ENCODE measurements at regions not wholly inside any gene's neighbourhood (a gene's known extent, or its start where the extent isn't known, plus 50 kb on each side); places are given as distances from the start of the nearest gene placed in this dataset.

DNA sequence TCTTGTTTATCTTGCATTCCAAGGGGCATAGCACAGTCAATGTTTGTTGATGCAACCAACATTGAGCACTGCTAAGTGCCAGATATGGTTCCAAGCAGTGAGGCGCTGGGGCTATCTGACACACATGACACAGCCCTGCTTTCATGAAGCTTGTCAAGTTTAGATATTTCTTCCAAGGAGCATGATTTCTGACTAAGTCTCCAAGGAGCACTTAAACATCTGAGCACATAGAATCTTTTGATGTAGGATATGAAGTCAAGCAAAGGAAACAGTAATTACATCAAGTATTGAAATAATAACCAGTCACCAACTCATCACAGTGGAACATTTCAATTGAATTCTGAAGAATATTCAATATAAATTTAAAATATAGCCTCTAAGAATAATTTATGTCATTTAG, 177.8 kb upstream of the USP15 start:
- H2BK5ac ChIP-seq (ENCODE audit: low read depth, low read length, poor library complexity, severe bottlenecking): no peak overlapping the region
- no peak overlapping the region for H3K23ac ChIP-seq (ENCODE audit: low read length in 2 of 2)
- H2BK15ac ChIP-seq (ENCODE audit: low read depth, poor library complexity, severe bottlenecking): no peak overlapping the region
- no peak overlapping the region for H4K8ac ChIP-seq (ENCODE audit: low read length)
- no peak overlapping the region for H3K4me3 ChIP-seq (ENCODE audit: insufficient read depth in 1 of 2, low read depth in 1 of 2, low read length in 2 of 2)
- no peaks in the 10 kb centered on the region for H3K9me3 ChIP-seq (ENCODE audit: control insufficient read depth, low read length)
- no peak overlapping the region for H3K4ac ChIP-seq (ENCODE audit: low read depth in 1 of 2, low read length in 2 of 2)
- 95% methylated on average over 1 of the region's 1 CpG for WGBS
- no peak overlapping the region for H3K4me2 ChIP-seq (ENCODE audit: low read length, poor library complexity, severe bottlenecking)
- H3K36me3 ChIP-seq (ENCODE audit: control insufficient read depth in 1 of 2, insufficient read depth in 2 of 2, low read depth in 1 of 2, low read length in 2 of 2): no peaks in the 10 kb centered on the region
- no peaks in the 10 kb centered on the region for H3K4me1 ChIP-seq (ENCODE audit: control insufficient read depth, insufficient read depth, low read depth, low read length)
- H3K27ac ChIP-seq (ENCODE audit: low read length, poor library complexity, severe bottlenecking): no peak overlapping the region
- H2BK120ac ChIP-seq (ENCODE audit: low read depth, low read length): no peak overlapping the region
- no peak overlapping the region for H3K18ac ChIP-seq (ENCODE audit: low read depth in 1 of 2, low read length in 2 of 2)
- no peak for DNase-seq
- no peak overlapping the region for H2AK5ac ChIP-seq (ENCODE audit: low read length, severe bottlenecking)
- H3K9ac ChIP-seq (ENCODE audit: low read length): no peak overlapping the region
- no peak overlapping the region for H3K14ac ChIP-seq (ENCODE audit: low read length in 2 of 2)
- H2AFZ ChIP-seq (ENCODE audit: low read depth, low read length): no peak overlapping the region
- no peak overlapping the region for H2BK12ac ChIP-seq (ENCODE audit: low read length in 2 of 2)
- no peaks in the 10 kb centered on the region for H3K27me3 ChIP-seq (ENCODE audit: control insufficient read depth in 1 of 2, insufficient read depth in 1 of 2, low read length in 2 of 2)
- H3K79me1 ChIP-seq (replicated peaks; ENCODE audit: low read length, poor library complexity, severe bottlenecking): no peaks in the 10 kb centered on the region
- no peak overlapping the region for H4K91ac ChIP-seq (ENCODE audit: low read length)

DNA sequence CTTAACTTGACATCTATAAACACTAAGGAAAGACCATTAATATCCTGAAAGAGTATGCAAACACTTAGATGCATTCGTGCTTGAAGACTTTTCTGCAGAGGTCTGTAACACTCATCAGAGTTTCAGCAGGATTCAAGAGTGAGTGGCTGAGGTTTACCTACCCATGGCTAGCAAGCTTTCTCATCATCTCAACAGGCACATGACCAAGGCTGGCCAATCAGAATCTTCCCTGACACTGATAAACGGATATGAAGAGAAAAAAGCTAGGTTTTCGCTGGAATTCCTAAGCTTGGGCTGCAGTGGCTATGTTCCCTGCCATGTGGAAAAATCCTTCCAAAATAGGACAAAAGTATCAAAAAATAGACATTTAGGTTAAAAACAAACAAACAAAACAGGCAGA, 162.1 kb upstream of the USP15 start:
- Histone ChIP-seq H2AFZ (ENCODE audit: low read depth, low read length) (no peak overlapping the region), H3K27ac (ENCODE audit: low read length, poor library complexity, severe bottlenecking) (no peak overlapping the region), H3K9me3 (ENCODE audit: control insufficient read depth, low read length) (no peaks in the 10 kb centered on the region), H3K36me3 (ENCODE audit: control insufficient read depth in 1 of 2, insufficient read depth in 2 of 2, low read depth in 1 of 2, low read length in 2 of 2) (no peaks in the 10 kb centered on the region), H3K4me2 (ENCODE audit: low read length, poor library complexity, severe bottlenecking) (no peak overlapping the region), H3K23ac (ENCODE audit: low read length in 2 of 2) (no peak overlapping the region), H2BK15ac (ENCODE audit: low read depth, poor library complexity, severe bottlenecking) (no peak overlapping the region), H4K91ac (ENCODE audit: low read length) (no peak overlapping the region), H3K79me1 (replicated peaks; ENCODE audit: low read length, poor library complexity, severe bottlenecking) (no peaks in the 10 kb centered on the region), H2BK5ac (ENCODE audit: low read depth, low read length, poor library complexity, severe bottlenecking) (no peak overlapping the region), H3K14ac (ENCODE audit: low read length in 2 of 2) (no peak overlapping the region), H3K18ac (ENCODE audit: low read depth in 1 of 2, low read length in 2 of 2) (no peak overlapping the region), H3K27me3 (ENCODE audit: control insufficient read depth in 1 of 2, insufficient read depth in 1 of 2, low read length in 2 of 2) (no peaks in the 10 kb centered on the region), H2BK120ac (ENCODE audit: low read depth, low read length) (no peak overlapping the region), H2AK5ac (ENCODE audit: low read length, severe bottlenecking) (no peak overlapping the region), H3K9ac (ENCODE audit: low read length) (no peak overlapping the region), H3K4me1 (ENCODE audit: control insufficient read depth, insufficient read depth, low read depth, low read length) (no peaks in the 10 kb centered on the region), H3K4me3 (ENCODE audit: insufficient read depth in 1 of 2, low read depth in 1 of 2, low read length in 2 of 2) (no peak overlapping the region), H4K8ac (ENCODE audit: low read length) (no peak overlapping the region), H2BK12ac (ENCODE audit: low read length in 2 of 2) (no peak overlapping the region), H3K4ac (ENCODE audit: low read depth in 1 of 2, low read length in 2 of 2) (no peak overlapping the region)
- 61% methylated on average over 3 of the region's 3 CpGs for WGBS
- DNase-seq: no peak

- no peak for DNase-seq
- no peak overlapping the region for H2BK5ac ChIP-seq (ENCODE audit: low read depth, low read length, poor library complexity, severe bottlenecking)
- H2BK12ac ChIP-seq (ENCODE audit: low read length in 2 of 2): no peak overlapping the region
- no peak overlapping the region for H4K91ac ChIP-seq (ENCODE audit: low read length)
- H3K9ac ChIP-seq (ENCODE audit: low read length): no peak overlapping the region
- H4K8ac ChIP-seq (ENCODE audit: low read length): no peak overlapping the region
- H3K4me3 ChIP-seq (ENCODE audit: insufficient read depth in 1 of 2, low read depth in 1 of 2, low read length in 2 of 2): no peak overlapping the region
- H3K27ac ChIP-seq (ENCODE audit: low read length, poor library complexity, severe bottlenecking): no peak overlapping the region
- H2AFZ ChIP-seq (ENCODE audit: low read depth, low read length): no peak overlapping the region
- H3K4ac ChIP-seq (ENCODE audit: low read depth in 1 of 2, low read length in 2 of 2): no peak overlapping the region
- no peak overlapping the region for H3K4me2 ChIP-seq (ENCODE audit: low read length, poor library complexity, severe bottlenecking)
- H3K27me3 ChIP-seq (ENCODE audit: control insufficient read depth in 1 of 2, insufficient read depth in 1 of 2, low read length in 2 of 2): no peaks in the 10 kb centered on the region
- no peak overlapping the region for H3K23ac ChIP-seq (ENCODE audit: low read length in 2 of 2)
- no peaks in the 10 kb centered on the region for H3K79me1 ChIP-seq (replicated peaks; ENCODE audit: low read length, poor library complexity, severe bottlenecking)
- no peaks in the 10 kb centered on the region for H3K9me3 ChIP-seq (ENCODE audit: control insufficient read depth, low read length)
- H2BK15ac ChIP-seq (ENCODE audit: low read depth, poor library complexity, severe bottlenecking): no peak overlapping the region
- H3K18ac ChIP-seq (ENCODE audit: low read depth in 1 of 2, low read length in 2 of 2): no peak overlapping the region
- no peaks in the 10 kb centered on the region for H3K36me3 ChIP-seq (ENCODE audit: control insufficient read depth in 1 of 2, insufficient read depth in 2 of 2, low read depth in 1 of 2, low read length in 2 of 2)
- H3K14ac ChIP-seq (ENCODE audit: low read length in 2 of 2): no peak overlapping the region
- no peak overlapping the region for H2BK120ac ChIP-seq (ENCODE audit: low read depth, low read length)
- H2AK5ac ChIP-seq (ENCODE audit: low read length, severe bottlenecking): no peak overlapping the region
- no peaks in the 10 kb centered on the region for H3K4me1 ChIP-seq (ENCODE audit: control insufficient read depth, insufficient read depth, low read depth, low read length)
Measured at GRCh38 chr12:62103748-62104147, 156.5 kb upstream of the USP15 start.

DNA sequence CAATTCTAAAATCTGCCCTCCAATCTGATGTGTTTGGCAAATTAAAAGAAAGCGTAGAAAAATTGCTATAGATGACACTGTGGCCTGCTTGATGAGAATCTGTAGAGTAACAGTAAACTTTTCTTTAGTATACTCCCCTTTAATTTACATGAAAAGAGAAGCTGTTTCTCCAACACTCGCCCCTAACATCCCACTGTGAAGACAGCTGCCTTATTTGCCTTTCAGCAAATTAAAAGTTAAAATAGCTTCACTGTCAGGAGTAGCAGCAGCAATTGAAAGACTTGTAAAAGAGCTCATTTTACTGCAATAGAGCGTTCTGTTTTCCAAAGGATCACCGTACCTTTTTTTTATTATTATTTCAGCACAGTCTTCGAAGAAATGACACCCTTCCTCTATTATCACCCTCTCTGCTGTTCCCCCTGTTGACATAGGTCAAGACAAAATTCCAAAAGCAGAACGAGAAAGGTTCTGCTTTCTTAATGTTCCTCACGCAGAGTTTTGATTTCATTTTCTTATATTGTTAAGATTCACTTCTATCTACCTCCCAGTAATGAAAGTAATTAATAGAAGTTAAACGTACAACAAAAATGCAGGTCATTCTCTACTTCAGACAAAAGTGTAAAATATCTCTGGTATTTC, 153.5 kb upstream of the USP15 start:
- H2BK120ac ChIP-seq (ENCODE audit: low read depth, low read length): no peak overlapping the region
- H3K18ac ChIP-seq (ENCODE audit: low read depth in 1 of 2, low read length in 2 of 2): no peak overlapping the region
- H3K14ac ChIP-seq (ENCODE audit: low read length in 2 of 2): no peak overlapping the region
- no peak overlapping the region for H3K9ac ChIP-seq (ENCODE audit: low read length)
- H3K4ac ChIP-seq (ENCODE audit: low read depth in 1 of 2, low read length in 2 of 2): no peak overlapping the region
- H3K36me3 ChIP-seq (ENCODE audit: control insufficient read depth in 1 of 2, insufficient read depth in 2 of 2, low read depth in 1 of 2, low read length in 2 of 2): no peaks in the 10 kb centered on the region
- H3K4me1 ChIP-seq (ENCODE audit: control insufficient read depth, insufficient read depth, low read depth, low read length): no peaks in the 10 kb centered on the region
- DNase-seq: no peak
- H3K9me3 ChIP-seq (ENCODE audit: control insufficient read depth, low read length): no peaks in the 10 kb centered on the region
- H3K4me3 ChIP-seq (ENCODE audit: insufficient read depth in 1 of 2, low read depth in 1 of 2, low read length in 2 of 2): no peak overlapping the region
- H4K91ac ChIP-seq (ENCODE audit: low read length): no peak overlapping the region
- no peak overlapping the region for H3K23ac ChIP-seq (ENCODE audit: low read length in 2 of 2)
- H3K27me3 ChIP-seq (ENCODE audit: control insufficient read depth in 1 of 2, insufficient read depth in 1 of 2, low read length in 2 of 2): no peaks in the 10 kb centered on the region
- no peak overlapping the region for H2BK5ac ChIP-seq (ENCODE audit: low read depth, low read length, poor library complexity, severe bottlenecking)
- H3K4me2 ChIP-seq (ENCODE audit: low read length, poor library complexity, severe bottlenecking): no peak overlapping the region
- no peak overlapping the region for H2BK15ac ChIP-seq (ENCODE audit: low read depth, poor library complexity, severe bottlenecking)
- WGBS: 40% methylated on average over 5 of the region's 8 CpGs
- H2AFZ ChIP-seq (ENCODE audit: low read depth, low read length): no peak overlapping the region
- no peak overlapping the region for H4K8ac ChIP-seq (ENCODE audit: low read length)
- H2BK12ac ChIP-seq (ENCODE audit: low read length in 2 of 2): no peak overlapping the region
- H3K79me1 ChIP-seq (replicated peaks; ENCODE audit: low read length, poor library complexity, severe bottlenecking): no peaks in the 10 kb centered on the region
- no peak overlapping the region for H2AK5ac ChIP-seq (ENCODE audit: low read length, severe bottlenecking)
- H3K27ac ChIP-seq (ENCODE audit: low read length, poor library complexity, severe bottlenecking): no peak overlapping the region

Measured in mesenchymal stem cell (in vitro differentiated cells and primary cell).